ENCODE measurements at regions not wholly inside any gene's neighbourhood (a gene's known extent, or its start where the extent isn't known, plus 50 kb on each side); places are given as distances from the start of the nearest gene placed in this dataset.

DNA sequence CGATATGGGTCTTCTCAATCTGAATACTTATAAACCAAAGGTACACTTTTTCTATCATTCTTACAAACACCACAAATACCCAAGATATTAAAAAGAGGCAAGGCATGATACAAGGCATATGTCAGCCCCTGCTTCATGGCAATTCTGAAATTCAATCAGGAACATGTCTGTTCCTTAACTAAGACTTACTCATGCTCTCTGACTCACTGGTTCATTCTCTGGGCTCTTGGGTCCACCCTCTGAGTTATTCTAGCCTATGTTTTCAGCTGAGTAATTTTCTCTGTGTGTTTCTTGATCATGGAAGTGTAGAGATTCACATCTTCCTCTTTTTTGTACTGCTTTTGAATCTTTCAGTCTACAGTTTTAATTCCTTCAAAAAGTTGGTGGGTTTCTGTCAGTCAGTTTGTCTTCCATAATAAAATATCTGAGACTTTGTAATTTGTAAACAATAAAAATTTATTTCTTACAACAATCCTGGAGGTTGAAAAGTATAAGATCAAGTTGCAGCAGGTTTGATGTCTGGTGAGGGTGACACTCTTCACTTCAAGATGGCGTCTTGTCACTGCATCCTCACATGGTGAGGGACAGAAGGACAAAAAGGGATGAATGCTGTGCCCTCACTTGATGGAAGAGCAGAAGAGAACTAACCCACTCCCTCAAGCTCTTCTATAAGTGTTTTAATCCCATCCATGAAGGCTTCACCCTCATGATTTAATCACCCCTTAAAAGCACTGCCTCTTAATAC lies 211.7 kb downstream of the FAM76B start:
- ATAC-seq, result no peak
- Mint-ChIP-seq H3K9me3 (peaks cover 11% of the 10 kb centered on the region), H3K36me3 (no peaks in the 10 kb centered on the region), H3K4me1 (no peaks in the 10 kb centered on the region), H3K27me3 (ENCODE audit: low read depth) (no peaks in the 10 kb centered on the region), H3K4me3 (no peak overlapping the region), H3K27ac (no peak overlapping the region)
- DNase-seq (ENCODE audit: low spot score), result no peak
- CTCF ChIA-PET, result no interaction called here
- TF ChIP-seq, protein P1, sequence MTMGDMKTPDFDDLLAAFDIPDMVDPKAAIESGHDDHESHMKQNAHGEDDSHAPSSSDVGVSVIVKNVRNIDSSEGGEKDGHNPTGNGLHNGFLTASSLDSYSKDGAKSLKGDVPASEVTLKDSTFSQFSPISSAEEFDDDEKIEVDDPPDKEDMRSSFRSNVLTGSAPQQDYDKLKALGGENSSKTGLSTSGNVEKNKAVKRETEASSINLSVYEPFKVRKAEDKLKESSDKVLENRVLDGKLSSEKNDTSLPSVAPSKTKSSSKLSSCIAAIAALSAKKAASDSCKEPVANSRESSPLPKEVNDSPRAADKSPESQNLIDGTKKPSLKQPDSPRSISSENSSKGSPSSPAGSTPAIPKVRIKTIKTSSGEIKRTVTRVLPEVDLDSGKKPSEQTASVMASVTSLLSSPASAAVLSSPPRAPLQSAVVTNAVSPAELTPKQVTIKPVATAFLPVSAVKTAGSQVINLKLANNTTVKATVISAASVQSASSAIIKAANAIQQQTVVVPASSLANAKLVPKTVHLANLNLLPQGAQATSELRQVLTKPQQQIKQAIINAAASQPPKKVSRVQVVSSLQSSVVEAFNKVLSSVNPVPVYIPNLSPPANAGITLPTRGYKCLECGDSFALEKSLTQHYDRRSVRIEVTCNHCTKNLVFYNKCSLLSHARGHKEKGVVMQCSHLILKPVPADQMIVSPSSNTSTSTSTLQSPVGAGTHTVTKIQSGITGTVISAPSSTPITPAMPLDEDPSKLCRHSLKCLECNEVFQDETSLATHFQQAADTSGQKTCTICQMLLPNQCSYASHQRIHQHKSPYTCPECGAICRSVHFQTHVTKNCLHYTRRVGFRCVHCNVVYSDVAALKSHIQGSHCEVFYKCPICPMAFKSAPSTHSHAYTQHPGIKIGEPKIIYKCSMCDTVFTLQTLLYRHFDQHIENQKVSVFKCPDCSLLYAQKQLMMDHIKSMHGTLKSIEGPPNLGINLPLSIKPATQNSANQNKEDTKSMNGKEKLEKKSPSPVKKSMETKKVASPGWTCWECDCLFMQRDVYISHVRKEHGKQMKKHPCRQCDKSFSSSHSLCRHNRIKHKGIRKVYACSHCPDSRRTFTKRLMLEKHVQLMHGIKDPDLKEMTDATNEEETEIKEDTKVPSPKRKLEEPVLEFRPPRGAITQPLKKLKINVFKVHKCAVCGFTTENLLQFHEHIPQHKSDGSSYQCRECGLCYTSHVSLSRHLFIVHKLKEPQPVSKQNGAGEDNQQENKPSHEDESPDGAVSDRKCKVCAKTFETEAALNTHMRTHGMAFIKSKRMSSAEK (CRISPR knock-in tag; IDR thresholded peaks at IDR 0.05; ENCODE audit: borderline replicate concordance), result no peak
- TF ChIP-seq OVOL2 (CRISPR knock-in tag; IDR thresholded peaks at IDR 0.05; ENCODE audit: borderline replicate concordance) (no peak), JUN (CRISPR knock-in tag; IDR thresholded peaks at IDR 0.05) (no peak), RORB (CRISPR knock-in tag; IDR thresholded peaks at IDR 0.05) (no peak), CREB1 (CRISPR knock-in tag; IDR thresholded peaks at IDR 0.05) (no peak), MYBL2 (CRISPR knock-in tag; IDR thresholded peaks at IDR 0.05) (no peak), FOXJ3 (CRISPR knock-in tag; IDR thresholded peaks at IDR 0.05; ENCODE audit: borderline replicate concordance) (no peak), TEAD4 (CRISPR knock-in tag; IDR thresholded peaks at IDR 0.05) (no peak), CREM (CRISPR knock-in tag; IDR thresholded peaks at IDR 0.05) (no peak)
- TF ChIP-seq, protein P2, sequence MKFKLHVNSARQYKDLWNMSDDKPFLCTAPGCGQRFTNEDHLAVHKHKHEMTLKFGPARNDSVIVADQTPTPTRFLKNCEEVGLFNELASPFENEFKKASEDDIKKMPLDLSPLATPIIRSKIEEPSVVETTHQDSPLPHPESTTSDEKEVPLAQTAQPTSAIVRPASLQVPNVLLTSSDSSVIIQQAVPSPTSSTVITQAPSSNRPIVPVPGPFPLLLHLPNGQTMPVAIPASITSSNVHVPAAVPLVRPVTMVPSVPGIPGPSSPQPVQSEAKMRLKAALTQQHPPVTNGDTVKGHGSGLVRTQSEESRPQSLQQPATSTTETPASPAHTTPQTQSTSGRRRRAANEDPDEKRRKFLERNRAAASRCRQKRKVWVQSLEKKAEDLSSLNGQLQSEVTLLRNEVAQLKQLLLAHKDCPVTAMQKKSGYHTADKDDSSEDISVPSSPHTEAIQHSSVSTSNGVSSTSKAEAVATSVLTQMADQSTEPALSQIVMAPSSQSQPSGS (CRISPR knock-in tag; IDR thresholded peaks at IDR 0.05; ENCODE audit: borderline replicate concordance, low read depth), result no peak
- TF ChIP-seq, protein P3, sequence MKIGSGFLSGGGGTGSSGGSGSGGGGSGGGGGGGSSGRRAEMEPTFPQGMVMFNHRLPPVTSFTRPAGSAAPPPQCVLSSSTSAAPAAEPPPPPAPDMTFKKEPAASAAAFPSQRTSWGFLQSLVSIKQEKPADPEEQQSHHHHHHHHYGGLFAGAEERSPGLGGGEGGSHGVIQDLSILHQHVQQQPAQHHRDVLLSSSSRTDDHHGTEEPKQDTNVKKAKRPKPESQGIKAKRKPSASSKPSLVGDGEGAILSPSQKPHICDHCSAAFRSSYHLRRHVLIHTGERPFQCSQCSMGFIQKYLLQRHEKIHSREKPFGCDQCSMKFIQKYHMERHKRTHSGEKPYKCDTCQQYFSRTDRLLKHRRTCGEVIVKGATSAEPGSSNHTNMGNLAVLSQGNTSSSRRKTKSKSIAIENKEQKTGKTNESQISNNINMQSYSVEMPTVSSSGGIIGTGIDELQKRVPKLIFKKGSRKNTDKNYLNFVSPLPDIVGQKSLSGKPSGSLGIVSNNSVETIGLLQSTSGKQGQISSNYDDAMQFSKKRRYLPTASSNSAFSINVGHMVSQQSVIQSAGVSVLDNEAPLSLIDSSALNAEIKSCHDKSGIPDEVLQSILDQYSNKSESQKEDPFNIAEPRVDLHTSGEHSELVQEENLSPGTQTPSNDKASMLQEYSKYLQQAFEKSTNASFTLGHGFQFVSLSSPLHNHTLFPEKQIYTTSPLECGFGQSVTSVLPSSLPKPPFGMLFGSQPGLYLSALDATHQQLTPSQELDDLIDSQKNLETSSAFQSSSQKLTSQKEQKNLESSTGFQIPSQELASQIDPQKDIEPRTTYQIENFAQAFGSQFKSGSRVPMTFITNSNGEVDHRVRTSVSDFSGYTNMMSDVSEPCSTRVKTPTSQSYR (CRISPR knock-in tag; IDR thresholded peaks at IDR 0.05), result no peak
- POLR2A ChIA-PET, result no interaction called here

DNA sequence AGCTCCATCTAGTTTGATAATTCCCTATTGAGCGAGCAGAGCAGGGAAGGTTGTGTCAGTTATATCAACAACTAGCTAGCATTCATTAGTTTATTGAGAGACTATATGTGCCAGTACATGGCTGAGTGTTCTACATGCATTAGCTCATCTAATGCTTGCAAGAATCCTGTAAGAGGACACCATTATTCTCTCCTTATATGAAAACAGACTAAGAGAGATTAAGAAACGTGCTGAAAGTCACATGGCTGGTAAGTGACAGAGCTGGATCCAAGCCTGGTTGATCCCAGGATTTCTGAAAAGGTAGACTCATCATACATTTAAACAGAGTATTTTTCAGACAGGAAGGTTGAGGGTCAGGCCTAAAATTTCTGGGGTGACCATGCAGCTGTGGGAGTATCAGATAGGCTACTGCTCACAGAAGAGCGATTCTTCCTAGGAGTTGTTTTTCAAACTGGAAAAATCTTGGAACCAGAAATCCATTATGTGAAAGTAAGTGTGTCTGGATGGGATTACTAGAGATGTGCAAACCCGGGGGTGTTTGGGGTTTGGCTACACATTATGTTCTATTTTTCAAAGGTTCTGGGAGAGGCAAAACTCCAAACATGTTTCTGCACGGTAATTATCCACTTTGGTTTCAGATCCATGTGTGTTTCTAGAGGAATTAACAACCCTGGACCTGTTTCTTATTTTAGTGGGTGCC lies 213.3 kb downstream of the FAM76B start:
- no peak overlapping the region for H3K4me3 Mint-ChIP-seq
- ATAC-seq (no peak), DNase-seq (ENCODE audit: low spot score) (no peak)
- H3K36me3 Mint-ChIP-seq, result no peaks in the 10 kb centered on the region
- TF ChIP-seq ELF4 (CRISPR knock-in tag; IDR thresholded peaks at IDR 0.05; ENCODE audit: low read depth), result no peak
- TF ChIP-seq, protein P4, sequence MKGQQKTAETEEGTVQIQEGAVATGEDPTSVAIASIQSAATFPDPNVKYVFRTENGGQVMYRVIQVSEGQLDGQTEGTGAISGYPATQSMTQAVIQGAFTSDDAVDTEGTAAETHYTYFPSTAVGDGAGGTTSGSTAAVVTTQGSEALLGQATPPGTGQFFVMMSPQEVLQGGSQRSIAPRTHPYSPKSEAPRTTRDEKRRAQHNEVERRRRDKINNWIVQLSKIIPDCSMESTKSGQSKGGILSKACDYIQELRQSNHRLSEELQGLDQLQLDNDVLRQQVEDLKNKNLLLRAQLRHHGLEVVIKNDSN (CRISPR knock-in tag; IDR thresholded peaks at IDR 0.05), result no peak
- TF ChIP-seq, protein P5, sequence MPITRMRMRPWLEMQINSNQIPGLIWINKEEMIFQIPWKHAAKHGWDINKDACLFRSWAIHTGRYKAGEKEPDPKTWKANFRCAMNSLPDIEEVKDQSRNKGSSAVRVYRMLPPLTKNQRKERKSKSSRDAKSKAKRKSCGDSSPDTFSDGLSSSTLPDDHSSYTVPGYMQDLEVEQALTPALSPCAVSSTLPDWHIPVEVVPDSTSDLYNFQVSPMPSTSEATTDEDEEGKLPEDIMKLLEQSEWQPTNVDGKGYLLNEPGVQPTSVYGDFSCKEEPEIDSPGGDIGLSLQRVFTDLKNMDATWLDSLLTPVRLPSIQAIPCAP (CRISPR knock-in tag; IDR thresholded peaks at IDR 0.05), result no peak
- no peak for TF ChIP-seq IRF2 (CRISPR knock-in tag; IDR thresholded peaks at IDR 0.05; ENCODE audit: borderline replicate concordance, low read depth)
- TF ChIP-seq NR2C2 (CRISPR knock-in tag; IDR thresholded peaks at IDR 0.05), result no peak
- no peak for TF ChIP-seq CBFB (CRISPR knock-in tag; IDR thresholded peaks at IDR 0.05; ENCODE audit: low read depth)
- ChIA-PET POLR2A (no interaction called here), CTCF (interaction anchor here (1.1 kb wide), 1 partner anchor 15 kb away, joined by 3 read pairs; no protein-coding TSS in a partner anchor)
- no peaks in the 10 kb centered on the region for H3K4me1 Mint-ChIP-seq
- H3K27ac Mint-ChIP-seq, result no peak overlapping the region
- H3K9me3 Mint-ChIP-seq, result peaks cover 11% of the 10 kb centered on the region
- no peaks in the 10 kb centered on the region for H3K27me3 Mint-ChIP-seq (ENCODE audit: low read depth)

Measured in WTC11 (cell line).